HG02759 (cell line): ENCODE measurements at regions not wholly inside any gene's neighbourhood (a gene's known extent, or its start where the extent isn't known, plus 50 kb on each side); places are given as distances from the start of the nearest gene placed in this dataset.

Experiments
- ATAC-seq: cut with Tn5 transposase; IDR thresholded peaks from one replicate; pipeline ENCODE4 v1.9.1; 2021; ENCODE audit warnings: mild to moderate bottlenecking, moderate library complexity; ENCODE audit not compliant: unreplicated experiment

DNA sequence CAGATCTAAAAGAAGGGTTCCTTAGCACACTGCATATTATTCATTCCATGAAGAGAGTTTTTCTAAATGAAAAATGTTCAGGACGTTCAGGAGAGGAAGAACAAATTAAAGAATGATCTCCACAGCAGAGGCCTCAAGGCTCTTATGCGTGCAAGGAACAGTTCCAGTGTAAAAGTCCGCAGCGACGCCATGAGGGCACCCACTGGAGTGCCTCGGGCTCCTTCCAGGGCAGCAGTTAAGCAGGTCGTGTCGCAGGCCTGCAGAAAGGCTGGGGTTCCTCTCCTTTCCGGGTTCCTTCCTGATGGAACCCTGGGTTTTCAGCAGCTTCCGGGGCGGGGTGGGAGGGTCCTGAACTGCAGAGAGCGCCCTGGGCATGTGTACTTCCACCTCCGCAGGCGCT lies 87.1 kb upstream of the SELENOP start:
- no peak for ATAC-seq

DNA sequence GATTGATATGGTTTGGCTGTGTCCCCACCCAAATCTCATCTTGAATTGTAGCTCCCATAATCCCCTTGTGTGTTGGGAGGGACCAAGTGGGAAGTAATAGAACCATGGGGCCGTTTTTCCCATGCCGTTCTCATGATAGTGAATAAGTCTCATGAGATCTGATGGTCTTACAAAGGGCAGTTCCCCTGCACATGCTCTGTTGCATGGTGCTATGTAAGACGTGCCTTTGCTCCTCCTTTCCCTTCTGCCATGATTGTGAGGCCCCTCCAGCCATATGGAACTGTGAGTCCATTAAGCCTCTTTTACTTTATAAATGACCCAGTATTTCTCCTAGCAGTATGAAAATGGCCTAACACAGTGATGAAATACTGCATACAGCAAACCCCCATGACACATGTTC lies 84.8 kb upstream of the SELENOP start:
- no peak for ATAC-seq

DNA sequence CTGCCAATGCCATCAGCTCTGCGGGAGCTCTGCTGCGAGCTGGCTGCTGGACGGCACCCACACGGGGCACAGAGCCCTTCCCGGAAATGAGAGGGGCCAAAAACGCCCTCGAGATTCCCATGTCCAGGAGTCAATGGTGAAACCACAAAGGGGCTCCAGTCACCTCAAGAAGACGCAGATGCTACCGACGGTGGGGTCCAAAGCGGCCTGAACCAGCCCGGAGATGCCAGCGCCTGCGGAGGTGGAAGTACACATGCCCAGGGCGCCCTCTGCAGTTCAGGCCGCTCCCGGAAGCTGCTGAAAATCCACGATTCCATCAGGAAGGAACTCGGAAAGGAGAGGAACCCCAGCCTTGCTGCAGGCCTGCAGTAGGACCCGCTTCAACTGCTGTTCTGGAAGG lies 82.4 kb upstream of the SELENOP start:
- ATAC-seq: no peak

DNA sequence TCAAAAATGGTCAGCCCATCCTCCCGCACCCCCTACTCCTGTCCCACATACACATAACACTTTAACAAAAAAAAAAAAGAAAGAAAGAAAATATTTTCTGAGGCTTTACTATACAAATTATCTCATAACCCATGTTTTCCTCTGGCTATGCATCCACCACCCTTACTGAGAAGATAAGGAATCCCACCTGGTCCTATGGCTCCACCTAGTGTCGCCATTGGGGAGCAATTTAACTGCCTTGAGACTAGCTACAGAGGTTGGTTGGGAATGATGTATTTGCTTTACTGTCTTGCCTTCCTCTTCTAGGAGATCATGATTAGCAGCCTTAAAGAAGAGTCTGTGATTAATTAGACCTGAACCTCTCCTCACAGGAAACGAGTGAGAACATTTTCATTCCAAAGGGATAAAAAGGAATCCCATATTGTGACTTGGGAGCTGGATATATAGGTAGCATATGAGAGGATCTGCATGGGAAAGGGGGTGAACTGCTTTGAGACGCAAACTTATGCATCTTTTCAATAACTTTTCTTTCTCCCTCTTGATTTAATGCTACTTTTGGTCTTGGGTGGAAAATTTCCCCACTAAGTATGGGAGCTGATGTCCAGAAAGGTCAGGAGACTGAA lies 77.7 kb upstream of the SELENOP start:
- ATAC-seq: peak; percentile 98

DNA sequence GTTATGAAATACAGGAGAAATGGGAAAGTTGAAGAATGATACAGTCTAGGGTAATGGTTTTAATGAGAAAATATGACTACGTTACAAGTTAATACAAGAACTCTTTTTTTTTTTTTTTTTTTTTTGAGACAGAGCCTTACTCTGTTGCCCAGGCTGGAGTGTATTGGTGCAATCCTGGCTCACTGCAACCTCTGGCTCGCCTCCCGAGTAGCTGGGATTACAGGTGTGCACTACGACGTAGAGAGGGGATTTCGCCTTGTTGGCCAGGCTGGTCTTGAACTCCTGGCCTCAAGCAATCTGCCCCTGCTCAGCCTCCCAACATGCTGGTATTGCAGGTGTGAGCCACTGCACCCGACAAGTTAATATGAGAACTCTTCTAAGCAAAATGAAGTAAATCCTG lies 77.1 kb upstream of the SELENOP start:
- no peak for ATAC-seq

DNA sequence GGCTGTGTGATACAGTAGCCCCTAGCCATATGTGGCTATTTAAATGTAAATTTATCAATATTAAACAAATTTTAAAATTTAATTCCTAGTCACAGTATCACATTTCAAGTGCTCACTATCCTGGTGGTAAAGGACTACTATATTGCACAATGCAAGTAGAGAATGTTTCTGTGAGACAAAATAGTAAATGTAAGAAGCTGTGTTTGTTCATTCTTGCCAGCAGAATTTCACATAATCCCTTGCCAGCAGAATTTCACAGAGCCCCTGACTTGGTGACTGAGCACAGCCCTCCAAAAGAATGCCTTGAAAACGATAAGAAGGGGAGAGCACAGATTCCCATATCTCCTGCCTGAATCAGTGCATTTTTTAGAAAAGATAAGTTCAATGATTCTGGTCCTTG lies 75.9 kb upstream of the SELENOP start:
- no peak for ATAC-seq

DNA sequence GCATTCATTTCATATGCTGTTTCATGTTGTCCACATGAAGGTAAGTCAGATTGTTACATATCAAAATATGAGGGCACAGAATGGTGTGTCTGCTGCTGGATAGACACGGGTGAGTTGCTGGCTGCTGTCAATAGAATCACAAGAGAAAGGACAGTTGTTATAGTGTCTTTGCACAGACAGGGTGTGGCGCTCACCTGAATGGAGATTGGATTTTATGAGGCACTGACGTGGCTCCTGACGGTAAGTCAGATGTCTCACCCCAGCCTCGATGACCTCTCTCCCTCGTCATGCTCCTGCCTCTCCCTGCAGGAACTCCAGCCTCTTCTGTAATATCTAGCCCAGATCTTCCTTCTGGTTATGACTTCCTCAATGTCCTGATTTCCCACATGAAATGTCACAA lies 75.4 kb upstream of the SELENOP start:
- no peak for ATAC-seq

DNA sequence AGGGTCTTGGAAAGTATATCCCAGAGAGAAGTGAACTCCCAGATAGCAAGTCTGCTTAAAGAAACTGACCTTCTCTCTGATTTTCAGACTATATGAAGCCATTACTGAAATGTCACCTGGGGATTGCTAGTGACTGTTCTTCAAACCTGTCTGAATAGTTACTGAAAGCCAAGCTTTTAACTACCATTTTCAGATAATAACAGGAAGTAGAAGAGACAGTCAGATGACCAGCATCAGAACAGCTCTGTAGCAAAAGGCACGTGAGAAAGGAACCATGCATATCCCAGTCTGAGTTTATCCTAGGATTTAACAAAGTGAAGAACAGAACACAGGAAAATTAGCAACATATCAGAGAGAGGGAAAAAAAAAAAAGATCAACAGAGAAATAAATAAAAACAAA lies 74.9 kb upstream of the SELENOP start:
- ATAC-seq: no peak

DNA sequence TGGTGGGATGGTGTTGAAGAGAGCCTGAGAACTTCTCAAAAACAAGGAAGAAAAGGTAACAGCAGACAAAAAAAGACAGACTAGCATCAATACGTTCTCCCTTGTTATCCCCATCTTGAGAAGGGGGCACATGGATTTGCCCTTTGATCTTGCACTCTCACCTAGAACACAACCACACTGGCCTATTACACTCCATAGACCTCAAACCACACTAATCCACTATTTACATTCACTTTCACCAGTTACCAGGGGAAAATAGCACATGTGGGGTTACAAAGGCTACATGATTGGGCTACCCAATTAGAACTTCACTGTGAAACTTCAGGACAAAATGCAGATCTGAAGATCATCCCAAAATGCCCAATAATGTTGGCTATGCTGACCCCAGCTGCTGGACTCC lies 72.6 kb upstream of the SELENOP start:
- no peak for ATAC-seq

DNA sequence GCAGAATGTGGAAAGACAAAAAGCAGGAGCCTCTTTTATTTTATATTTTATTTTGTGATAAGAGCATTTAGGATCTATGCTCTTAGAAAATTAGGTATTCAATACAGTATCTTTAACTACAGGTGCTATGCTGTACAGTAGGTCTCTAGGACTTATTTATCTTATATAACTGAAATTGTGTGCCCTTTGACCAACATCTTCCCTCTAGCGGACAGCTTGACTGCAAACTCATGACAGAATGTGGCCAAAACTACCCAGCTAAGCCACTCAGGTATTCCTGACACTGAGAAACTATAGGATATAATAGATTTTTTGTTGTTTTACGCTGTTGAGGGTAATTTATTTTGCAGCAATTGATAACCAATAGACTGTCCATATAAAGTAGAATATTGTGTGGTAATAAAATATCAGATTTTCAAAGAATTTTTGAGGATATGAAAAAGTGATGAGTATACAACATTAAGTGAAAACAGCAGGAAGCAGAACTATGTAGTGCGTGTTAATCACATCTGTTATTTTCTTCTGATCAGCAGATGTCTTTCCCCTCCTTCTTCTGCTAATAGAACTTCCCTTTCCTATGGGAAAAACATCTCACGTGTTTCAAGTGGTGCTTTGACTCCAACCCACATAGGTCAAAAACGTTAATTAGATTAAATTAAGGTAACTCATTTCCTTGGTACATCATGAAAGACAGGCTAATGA lies 69.9 kb upstream of the SELENOP start:
- ATAC-seq: no peak

DNA sequence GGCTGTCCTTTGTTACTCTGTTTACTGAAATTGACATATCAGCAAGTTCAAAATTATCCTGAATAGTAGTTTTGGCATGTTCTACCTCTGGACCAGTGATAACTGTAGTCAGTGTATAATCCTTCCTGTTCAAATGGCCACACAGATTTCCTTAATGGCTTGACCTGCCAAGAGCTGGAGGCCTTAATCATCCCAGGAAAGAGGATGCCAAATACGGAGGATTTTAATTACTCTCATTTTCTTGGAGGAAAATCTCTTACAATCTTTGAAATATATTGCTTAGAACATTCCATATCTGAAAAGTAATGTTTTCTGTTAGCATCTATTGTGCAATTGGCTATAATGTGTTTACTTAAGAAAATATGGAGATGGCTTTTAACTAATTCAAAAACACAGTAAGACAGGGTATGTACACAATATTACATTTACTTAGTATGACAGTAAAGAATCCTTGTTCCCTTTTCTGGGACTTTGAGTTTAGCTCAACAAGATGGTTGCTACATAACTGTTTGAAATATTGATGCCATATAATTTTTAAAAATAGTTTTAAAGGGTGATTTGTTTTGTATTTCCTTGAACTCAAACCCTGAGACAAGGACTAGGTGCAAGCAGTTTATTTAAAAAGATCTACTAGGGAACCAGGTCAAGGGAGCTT lies 68.9 kb upstream of the SELENOP start:
- ATAC-seq: no peak

DNA sequence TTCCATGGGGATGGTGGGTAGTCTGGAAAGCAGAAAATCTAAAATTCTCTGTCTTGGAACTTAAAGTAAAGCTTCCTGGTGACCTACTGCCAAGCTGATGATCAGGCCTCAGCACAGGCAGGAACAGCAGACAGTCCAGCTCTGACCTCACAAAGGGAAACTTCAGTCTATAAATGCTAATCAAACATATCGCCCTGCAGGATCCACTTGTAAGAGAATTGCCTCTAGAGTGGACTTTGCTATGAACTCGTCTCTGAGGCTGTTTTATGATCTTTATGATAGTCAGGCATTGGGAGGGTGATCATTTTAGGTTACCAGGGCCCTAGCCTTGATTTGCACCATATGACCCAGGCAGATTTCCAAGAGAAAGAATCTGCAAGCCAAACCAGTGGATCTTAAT lies 67.6 kb upstream of the SELENOP start:
- no peak for ATAC-seq

DNA sequence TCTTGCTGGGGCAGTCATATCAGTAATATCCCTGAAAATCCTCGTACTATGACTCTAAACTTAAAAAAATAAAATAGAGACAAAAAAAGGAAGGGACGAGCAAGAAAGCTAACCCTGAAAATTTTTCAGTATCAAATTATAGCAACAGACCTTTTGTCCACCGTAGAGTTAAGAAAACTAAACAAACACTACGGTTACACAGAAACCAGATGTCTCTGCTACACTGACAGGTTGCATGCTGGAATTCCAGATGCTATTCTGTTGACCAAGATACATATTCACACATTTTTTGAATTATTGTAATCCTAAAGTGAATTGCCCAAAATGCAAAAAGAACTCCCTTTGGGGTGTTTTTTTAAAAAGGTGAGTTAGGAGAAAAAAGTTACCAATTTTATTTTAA lies 66.9 kb upstream of the SELENOP start:
- no peak for ATAC-seq

DNA sequence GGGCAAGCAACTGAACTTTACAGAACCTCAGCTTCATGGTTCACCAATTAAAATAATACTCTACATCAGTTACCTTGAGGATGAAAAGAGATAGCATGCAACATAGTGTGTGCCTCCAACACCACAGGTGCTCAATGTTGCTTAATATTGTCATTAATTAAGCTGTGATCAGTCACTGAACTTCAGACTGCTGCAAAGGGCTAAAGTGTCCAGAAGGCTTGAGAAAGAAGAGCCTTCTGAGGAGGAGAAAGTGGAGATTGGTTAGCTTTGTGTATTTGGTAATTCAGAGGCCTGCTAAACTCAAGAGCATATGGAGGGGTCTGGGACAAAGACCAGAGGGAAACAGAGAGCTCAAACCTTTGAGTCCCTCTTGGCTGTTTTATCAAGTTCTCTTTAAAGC lies 66.3 kb upstream of the SELENOP start:
- no peak for ATAC-seq

DNA sequence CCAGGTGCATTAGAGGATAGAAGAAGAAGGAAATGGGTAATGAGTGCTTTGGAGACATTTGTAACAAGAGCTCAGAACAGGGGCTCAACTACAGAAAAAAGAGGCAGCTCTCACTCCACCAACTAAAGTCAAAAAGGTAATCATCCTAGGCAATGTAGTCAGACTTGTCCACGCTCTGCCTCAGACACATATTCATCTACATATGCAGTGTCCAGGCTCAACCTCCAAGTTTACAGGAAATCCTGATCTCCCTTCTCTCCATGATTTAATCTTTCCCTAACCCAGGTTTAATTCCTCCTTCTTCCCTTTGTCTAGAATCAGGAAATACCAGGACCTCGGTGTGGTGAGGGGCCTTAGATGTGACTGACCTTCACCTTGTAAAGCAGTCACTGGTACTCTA lies 65.7 kb upstream of the SELENOP start:
- ATAC-seq: no peak

DNA sequence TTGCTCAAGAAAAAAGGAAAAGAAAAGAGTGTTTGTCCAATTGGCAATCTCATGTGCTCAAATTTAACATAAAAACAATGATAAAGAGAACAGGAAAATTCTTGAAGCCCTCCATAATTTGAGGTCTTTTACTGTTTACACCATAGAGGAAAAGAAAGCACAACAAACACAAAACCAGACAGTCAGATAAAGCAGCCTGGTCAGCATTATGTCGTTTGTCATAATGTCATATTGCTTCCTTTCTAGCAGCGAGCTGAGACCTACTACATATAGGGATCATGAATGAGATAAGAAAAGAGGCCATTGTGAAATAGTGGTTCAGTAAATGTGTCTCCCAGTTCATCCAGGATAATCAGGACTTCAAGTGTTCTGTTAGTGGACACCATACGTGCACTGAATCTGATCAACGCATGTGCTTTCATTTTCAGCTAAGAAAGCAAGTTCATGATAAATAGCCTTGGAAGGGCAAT lies 64.7 kb upstream of the SELENOP start:
- ATAC-seq: no peak

DNA sequence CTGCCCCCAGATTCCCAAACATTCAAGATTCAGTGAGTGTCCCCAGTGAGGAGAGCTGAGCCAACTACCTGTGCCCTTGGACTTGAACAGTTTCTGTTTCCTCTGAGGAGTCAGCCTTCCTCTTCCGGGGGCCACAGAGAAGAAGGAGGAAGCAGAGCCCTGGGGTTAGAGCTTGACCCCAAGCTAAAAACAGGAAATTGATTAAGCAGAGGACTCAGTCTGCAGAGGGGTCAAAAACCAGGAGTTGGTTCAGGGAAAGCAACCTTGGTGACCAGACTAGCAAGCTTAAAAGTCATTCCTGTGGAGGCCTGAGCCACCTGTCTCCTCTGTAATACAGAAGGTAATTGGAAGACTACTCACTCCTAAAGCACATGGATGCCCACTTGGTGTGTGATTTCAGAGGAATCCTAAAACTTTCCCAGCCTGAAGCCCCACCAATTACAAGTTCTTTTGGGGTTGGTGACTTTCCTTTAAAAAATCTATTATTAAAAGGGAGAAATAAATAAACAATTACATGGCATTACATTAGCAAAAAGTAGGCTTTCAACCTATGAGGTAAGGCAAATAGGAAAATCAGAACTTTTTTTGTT lies 64.2 kb upstream of the SELENOP start:
- no peak for ATAC-seq

DNA sequence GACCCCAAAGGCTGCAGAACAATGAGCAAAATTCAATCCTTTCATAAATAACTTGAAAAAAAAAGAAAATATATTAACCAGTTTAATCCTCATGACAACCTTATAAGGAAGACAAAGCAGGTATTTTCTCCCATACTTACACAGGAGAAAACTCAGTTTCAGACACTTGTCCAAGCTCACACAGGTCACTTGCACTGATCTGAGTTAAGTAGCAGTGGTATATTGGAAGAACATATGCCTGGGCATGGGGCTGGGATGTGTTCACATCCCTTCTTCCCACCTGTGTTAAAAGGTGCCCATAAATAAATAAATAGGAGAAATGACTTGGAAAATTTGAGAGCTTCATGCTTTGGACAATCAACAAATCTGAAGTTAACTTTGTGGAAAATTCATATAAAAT lies 63.5 kb upstream of the SELENOP start:
- ATAC-seq: no peak

DNA sequence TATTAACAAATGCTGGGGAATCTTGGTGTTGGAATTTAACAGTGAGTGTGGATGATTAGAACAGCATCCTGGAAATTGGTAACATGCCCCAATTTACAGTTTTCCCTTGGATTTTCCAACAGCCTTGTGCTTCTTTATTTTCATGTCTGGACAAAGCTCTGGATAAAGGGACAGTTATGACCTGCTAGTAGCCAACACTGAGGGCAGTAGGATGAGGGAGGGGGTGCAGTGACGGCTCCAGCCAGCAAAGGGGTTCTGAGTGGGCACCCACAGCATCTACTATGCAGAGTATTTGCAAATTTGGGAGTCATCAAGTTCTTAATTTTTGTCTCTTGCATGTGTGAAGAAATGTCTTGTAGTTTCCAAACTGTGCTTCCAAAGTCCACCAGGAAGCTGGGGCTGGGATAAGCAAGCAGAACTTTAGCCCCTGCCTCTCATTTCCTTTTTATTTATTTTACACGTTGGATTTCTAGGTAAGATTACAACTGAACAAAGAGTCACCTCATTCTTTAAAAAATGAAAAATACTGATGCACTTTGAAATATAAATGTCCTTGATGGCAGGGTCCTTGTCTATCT lies 63.0 kb upstream of the SELENOP start:
- ATAC-seq: no peak

DNA sequence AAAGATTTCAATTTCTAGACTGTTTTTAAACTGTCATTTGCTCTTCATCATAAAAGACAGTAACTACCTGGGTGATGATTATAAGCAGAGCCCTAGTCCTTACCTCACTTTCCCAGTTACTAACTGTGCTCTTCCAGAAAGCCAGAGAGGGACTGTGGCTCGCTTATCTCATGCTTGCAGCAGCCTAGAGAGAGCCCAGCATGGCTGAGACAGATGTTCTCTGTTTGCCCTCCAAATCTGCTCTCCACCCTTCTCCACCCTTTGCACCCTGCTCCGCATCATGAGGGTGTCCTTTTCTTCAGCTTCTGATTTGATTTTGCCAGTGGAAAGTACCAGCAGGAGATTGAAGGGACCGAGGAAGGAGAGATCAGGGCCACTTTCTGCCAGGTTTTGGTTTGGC lies 61.2 kb upstream of the SELENOP start:
- no peak for ATAC-seq

DNA sequence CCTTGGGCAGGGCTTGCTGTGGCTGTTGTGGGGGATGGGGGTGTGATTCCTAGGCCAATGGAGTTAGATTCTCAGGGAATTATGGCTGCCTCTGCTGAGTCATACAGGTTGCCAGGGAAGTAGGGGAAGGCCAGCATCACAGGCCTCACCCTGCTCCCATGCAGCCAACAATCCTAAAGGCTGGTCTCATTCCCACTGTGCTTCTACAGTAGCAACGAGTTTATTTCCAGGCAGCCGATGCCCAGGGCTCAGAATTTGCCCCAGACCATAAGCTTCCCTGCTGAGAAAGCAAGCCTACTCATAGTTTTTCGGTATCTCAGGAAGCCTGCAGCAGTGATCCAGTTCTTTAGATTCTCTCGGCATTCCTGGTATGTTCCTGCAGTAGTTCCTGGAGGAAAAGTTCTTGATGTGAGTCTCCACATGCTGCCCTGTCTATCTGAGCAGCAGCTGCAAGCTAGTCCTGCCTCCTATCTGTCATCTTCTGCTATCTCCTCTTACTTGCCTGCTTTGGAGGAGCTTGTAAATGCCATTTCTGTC lies 59.3 kb upstream of the SELENOP start:
- no peak for ATAC-seq
